ENCODE measurements at regions not wholly inside any gene's neighbourhood (a gene's known extent, or its start where the extent isn't known, plus 50 kb on each side); places are given as distances from the start of the nearest gene placed in this dataset.

DNA sequence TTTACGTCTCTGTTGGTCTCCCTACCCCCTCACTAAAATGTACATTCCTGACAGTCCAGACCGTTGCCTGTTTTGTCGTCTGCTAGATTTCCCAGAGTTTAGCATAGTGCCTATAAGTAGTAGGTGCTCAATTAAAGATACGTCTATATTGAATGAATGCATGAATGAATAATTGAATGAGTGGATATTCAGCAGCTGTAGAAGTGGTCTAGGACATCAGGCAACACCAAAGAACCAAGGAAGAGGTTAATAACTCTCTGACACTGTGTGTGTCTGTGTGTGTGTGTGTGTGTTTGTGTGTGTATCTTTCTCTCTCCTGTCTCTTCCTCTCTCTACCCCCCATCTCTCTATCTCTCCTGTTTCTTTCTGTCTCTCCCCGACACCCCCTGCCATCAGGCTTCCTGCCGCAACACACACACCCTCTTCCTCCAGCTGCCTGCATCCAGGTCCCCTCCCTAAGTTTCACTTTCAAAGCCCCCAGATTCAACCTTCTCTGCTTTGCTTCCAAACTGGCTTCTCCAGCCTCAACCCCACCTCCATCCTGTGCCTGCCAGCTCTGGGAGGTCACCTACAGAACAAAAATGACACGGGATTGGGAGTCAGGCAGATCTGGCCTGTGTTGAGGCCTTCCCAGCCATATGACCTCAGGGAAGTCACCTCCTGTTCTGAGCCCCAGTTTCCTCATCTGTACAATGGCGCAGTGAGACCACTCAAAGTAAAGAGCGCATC is 119.9 kb upstream of the NCOR2 start:
- no peak overlapping the region for H3K4me3 ChIP-seq (ENCODE audit: low read depth, low read length)
- no peak for DNase-seq (ENCODE audit: low read depth)
- no peak for TF ChIP-seq CTCF (conservative IDR thresholded peaks at IDR 0.05; ENCODE audit: low read depth, low read length)

GRCh38 chr12:124686370-124687173 is 119.2 kb upstream of the NCOR2 start:
- DNase-seq (ENCODE audit: low read depth), result no peak
- H3K4me3 ChIP-seq (ENCODE audit: low read depth, low read length), result no peak overlapping the region
- no peak for TF ChIP-seq CTCF (conservative IDR thresholded peaks at IDR 0.05; ENCODE audit: low read depth, low read length)

DNA sequence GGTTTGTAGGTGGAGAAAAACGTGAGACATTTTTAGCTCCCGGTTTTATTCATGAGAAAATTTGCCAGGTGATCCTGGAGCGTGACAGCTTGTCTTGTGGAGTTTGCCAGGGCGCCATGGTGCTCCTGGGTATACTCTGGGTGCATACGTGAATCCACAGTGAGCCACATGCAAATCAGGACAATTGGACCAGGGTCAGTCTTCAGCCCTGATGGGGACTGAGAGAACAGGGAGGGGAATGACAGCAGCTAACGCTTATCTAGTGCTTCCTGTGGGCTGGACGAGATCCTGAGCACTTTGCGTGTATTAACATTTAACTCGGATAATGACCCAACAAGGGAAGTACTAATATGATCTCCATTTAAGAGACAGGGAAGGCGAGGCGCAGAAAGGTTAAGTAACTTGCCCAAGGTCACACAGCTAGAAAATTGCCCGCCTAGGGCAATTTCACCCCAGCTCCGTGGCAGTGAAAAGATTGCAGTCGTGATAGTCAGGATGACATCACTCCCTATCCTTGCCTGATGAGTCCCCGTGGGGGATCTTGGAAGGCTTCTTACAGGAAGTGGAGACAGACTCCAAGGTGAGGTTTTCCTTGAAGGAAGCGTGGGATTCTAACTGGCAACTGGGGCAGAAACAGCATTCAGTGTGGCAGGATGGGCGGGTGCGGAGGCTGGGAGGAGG is 118.4 kb upstream of the NCOR2 start:
- TF ChIP-seq CTCF (conservative IDR thresholded peaks at IDR 0.05; ENCODE audit: low read depth, low read length), result no peak
- H3K4me3 ChIP-seq (ENCODE audit: low read depth, low read length), result peak overlapping the region; percentile 21
- no peak for DNase-seq (ENCODE audit: low read depth)

DNA sequence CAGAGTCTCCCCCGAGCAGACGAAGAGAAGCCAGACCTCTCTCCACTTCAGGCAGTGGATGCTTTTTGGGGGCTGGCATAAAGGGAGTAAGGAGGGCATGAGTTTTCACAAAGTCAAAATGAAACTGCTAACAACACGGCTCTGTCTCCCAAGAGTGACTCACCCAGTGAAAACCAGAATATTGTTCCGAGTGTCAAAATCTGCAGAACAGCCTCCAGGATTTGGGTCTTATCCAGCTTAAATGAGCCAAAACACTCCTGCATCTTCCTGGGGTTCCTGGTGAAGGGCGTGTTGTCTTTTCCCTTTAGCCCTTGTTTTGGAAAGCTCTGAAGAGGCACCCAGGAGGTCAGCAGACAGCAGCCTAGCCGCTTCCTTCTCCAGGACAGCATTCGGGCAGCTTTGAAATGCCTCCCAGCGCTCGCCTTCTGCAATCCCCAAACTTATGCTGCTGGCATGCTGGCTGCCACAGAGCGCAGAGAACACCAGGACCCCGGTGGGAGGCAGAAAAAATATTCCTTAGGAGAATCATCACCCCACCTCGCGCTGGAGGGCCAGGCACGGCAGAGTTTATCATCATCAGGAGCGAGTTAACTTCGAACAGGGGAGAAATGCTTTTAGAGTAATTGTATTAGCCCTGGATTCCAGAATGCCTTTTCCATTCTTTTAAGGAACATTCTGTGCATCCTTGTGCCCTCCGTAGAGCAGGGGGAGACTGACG is 117.7 kb upstream of the NCOR2 start:
- H3K4me3 ChIP-seq (ENCODE audit: low read depth, low read length), result peak overlapping the region; percentile 21
- no peak for TF ChIP-seq CTCF (conservative IDR thresholded peaks at IDR 0.05; ENCODE audit: low read depth, low read length)

DNA sequence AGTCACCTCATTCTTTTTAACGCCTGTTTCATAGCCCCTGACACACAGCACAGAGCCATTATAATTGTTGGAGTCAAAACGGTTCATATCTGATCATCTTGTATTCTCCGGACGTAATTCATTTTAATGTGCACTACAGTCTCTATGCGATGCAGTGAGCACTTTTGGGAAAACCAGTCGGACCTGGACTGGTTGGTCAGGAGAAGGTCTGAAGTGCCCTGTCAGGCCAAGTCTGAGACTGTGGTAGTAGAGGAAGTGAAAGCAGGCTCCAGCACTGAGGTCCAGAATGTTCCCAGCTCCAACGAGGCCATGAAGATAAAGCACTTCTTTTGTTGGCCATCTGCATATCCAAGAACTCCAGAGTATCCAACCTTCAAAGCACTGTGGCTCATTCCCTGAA is 117.1 kb upstream of the NCOR2 start:
- no peak for TF ChIP-seq CTCF (conservative IDR thresholded peaks at IDR 0.05; ENCODE audit: low read depth, low read length)
- H3K4me3 ChIP-seq (ENCODE audit: low read depth, low read length), result no peak overlapping the region
- no peak for DNase-seq (ENCODE audit: low read depth)

More for the DNA sequence above, 117.7 kb upstream of the NCOR2 start:
- DNase-seq (ENCODE audit: low read depth), result no peak
